IMR-90 (cell line): ENCODE measurements at regions not wholly inside any gene's neighbourhood (a gene's known extent, or its start where the extent isn't known, plus 50 kb on each side); places are given as distances from the start of the nearest gene placed in this dataset.

Experiments
- BHLHE40 ChIP-seq: fragments of 150-350 bp; IDR thresholded peaks from 2 replicates; pipeline ENCODE4 v1.6.1; 2016; ENCODE audit warnings: mild to moderate bottlenecking, low read depth, low read length
- CEBPB ChIP-seq: IDR thresholded peaks from 2 replicates; pipeline ENCODE4 v1.6.1; 2012; ENCODE audit warnings: low read depth, low read length, improper control_type of control experiment
- CHD1 ChIP-seq: IDR thresholded peaks from 2 replicates; pipeline ENCODE4 v1.6.1; 2012; ENCODE audit warnings: low read depth, low read length, improper control_type of control experiment
- CTCF ChIP-seq: conservative IDR thresholded peaks from 2 replicates; pipeline ENCODE4 v1.5.1; 2012; ENCODE audit warnings: mild to moderate bottlenecking, low read depth, low read length, improper control_type of control experiment
- FOS ChIP-seq: fragments of 150-350 bp; IDR thresholded peaks from 2 replicates; pipeline ENCODE4 v1.6.1; 2016; ENCODE audit warnings: low read depth, low read length
- POLR2A ChIP-seq: IDR thresholded peaks from 2 replicates; pipeline ENCODE4 v1.6.1; 2012; ENCODE audit warnings: mild to moderate bottlenecking, low read depth, low read length
- RFX5 ChIP-seq: IDR thresholded peaks from 2 replicates; pipeline ENCODE4 v1.8.0; 2012; ENCODE audit warnings: low read depth, mild to moderate bottlenecking, low read length, moderate library complexity
- SMC3 ChIP-seq: fragments of 150-350 bp; IDR thresholded peaks from 2 replicates; pipeline ENCODE4 v1.6.1; 2016; ENCODE audit warnings: low read depth, mild to moderate bottlenecking, antibody characterized with exemption, low read length, moderate library complexity

- TF ChIP-seq BHLHE40 = no peak
- TF ChIP-seq SMC3 = no peak
- no peak for TF ChIP-seq POLR2A
- TF ChIP-seq CTCF = no peak
- no peak for TF ChIP-seq RFX5
- no peak for TF ChIP-seq FOS
- TF ChIP-seq CEBPB = no peak
- no peak for TF ChIP-seq CHD1
Observed at GRCh38 chr18:70705831-70706416, 417.1 kb downstream of the SOCS6 start.
